Neural progenitor cell (in vitro differentiated cells): ENCODE measurements at regions not wholly inside any gene's neighbourhood (a gene's known extent, or its start where the extent isn't known, plus 50 kb on each side); places are given as distances from the start of the nearest gene placed in this dataset.

Experiments
- CTCF ChIP-seq: fragments of 200-600 bp; sonication (generic); IDR thresholded peaks from 2 replicates; pipeline ENCODE4 v1.5.1; 2017; ENCODE audit warnings: antibody characterized with exemption, mild to moderate bottlenecking
- EZH2 ChIP-seq: fragments of 200-600 bp; sonication (generic); IDR thresholded peaks from 2 replicates; pipeline ENCODE4 v1.6.1; 2017; ENCODE audit warnings: antibody characterized with exemption, mild to moderate bottlenecking, moderate library complexity

- no peak for TF ChIP-seq CTCF
- TF ChIP-seq EZH2: no peak
Observed at GRCh38 chr9:11443631-11444030, 830.8 kb upstream of the PTPRD start.
